ENCODE measurements at regions not wholly inside any gene's neighbourhood (a gene's known extent, or its start where the extent isn't known, plus 50 kb on each side); places are given as distances from the start of the nearest gene placed in this dataset.

DNA sequence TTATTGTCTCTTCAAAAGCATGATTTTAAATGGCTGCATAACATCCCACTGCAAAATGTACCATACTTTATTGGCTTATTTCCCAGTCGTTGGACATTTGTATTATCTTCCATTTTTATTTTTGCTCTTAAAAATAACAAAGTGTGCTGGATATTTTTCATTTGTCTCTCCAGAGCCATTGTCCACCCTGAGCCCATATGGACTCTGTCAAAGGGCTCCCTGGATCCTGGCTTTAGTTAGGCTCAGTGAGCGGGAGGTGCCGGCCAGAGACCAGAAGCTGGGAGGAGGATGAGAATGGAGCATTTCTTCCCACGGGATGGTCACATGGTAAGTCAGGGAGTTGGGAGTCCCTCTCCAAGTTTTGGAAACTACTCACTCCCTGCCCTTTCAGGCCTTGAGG lies 296.9 kb downstream of the NUAK1 start (continued):
- no peak for TF ChIP-seq ZNF562 (CRISPR knock-in tag; IDR thresholded peaks at IDR 0.05; ENCODE audit: borderline replicate concordance)
- no peak for TF ChIP-seq ZNF160 (CRISPR knock-in tag; IDR thresholded peaks at IDR 0.05)
- no peak for TF ChIP-seq CBX5 (CRISPR knock-in tag; IDR thresholded peaks at IDR 0.05; ENCODE audit: borderline replicate concordance)
- TF ChIP-seq ZNF274 (CRISPR knock-in tag; IDR thresholded peaks at IDR 0.05): no peak
- TF ChIP-seq, protein P1, sequence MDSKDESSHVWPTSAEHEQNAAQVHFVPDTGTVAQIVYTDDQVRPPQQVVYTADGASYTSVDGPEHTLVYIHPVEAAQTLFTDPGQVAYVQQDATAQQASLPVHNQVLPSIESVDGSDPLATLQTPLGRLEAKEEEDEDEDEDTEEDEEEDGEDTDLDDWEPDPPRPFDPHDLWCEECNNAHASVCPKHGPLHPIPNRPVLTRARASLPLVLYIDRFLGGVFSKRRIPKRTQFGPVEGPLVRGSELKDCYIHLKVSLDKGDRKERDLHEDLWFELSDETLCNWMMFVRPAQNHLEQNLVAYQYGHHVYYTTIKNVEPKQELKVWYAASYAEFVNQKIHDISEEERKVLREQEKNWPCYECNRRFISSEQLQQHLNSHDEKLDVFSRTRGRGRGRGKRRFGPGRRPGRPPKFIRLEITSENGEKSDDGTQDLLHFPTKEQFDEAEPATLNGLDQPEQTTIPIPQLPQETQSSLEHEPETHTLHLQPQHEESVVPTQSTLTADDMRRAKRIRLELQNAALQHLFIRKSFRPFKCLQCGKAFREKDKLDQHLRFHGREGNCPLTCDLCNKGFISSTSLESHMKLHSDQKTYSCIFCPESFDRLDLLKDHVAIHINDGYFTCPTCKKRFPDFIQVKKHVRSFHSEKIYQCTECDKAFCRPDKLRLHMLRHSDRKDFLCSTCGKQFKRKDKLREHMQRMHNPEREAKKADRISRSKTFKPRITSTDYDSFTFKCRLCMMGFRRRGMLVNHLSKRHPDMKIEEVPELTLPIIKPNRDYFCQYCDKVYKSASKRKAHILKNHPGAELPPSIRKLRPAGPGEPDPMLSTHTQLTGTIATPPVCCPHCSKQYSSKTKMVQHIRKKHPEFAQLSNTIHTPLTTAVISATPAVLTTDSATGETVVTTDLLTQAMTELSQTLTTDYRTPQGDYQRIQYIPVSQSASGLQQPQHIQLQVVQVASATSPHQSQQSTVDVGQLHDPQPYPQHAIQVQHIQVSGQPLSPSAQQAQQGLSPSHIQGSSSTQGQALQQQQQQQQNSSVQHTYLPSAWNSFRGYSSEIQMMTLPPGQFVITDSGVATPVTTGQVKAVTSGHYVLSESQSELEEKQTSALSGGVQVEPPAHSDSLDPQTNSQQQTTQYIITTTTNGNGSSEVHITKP (CRISPR knock-in tag; IDR thresholded peaks at IDR 0.05; ENCODE audit: low read depth): no peak
- TF ChIP-seq ZNF788 (CRISPR knock-in tag; IDR thresholded peaks at IDR 0.05; ENCODE audit: borderline replicate concordance): no peak
- no peak for TF ChIP-seq ZNF75D (CRISPR knock-in tag; IDR thresholded peaks at IDR 0.05; ENCODE audit: borderline replicate concordance)
- no peak for TF ChIP-seq HES4 (CRISPR knock-in tag; IDR thresholded peaks at IDR 0.05; ENCODE audit: borderline replicate concordance)
- TF ChIP-seq MBD4 (IDR thresholded peaks at IDR 0.05; ENCODE audit: borderline replicate concordance, low read length): no peak

DNA sequence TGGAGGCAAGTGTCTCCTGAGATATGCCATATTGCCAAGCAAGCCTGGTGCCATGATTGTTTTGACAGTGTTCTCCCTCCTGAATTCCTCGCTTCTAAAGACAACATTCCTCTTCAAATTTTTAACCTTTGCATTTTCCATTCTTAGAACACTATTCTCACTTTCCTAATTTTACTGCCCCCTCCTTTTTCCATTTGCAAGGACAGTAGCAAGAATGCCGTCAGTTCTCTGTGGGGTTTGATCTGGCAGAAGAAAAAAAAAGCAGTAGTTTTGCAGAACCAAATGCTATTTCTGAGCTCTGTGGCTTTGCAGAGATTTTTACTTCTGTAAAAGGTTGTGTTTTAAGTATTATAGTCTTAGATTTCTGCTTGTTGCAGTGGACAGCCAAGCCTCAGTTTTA lies 295.2 kb downstream of the NUAK1 start:
- H3K4me1 ChIP-seq (ENCODE audit: insufficient read depth, low read length): no peaks in the 10 kb centered on the region
- TF ChIP-seq ZNF510 (CRISPR knock-in tag; IDR thresholded peaks at IDR 0.05; ENCODE audit: low read depth) (no peak), FOXK1 (CRISPR knock-in tag; IDR thresholded peaks at IDR 0.05; ENCODE audit: borderline replicate concordance, low read depth) (no peak), ZFX (CRISPR knock-in tag; IDR thresholded peaks at IDR 0.05; ENCODE audit: low read depth) (no peak), BRD4 (CRISPR knock-in tag; IDR thresholded peaks at IDR 0.05) (no peak), NAIF1 (CRISPR knock-in tag; IDR thresholded peaks at IDR 0.05; ENCODE audit: borderline replicate concordance) (no peak), YEATS4 (CRISPR knock-in tag; IDR thresholded peaks at IDR 0.05; ENCODE audit: borderline replicate concordance) (no peak), ZNF451 (CRISPR knock-in tag; IDR thresholded peaks at IDR 0.05) (no peak), ZSCAN20 (CRISPR knock-in tag; IDR thresholded peaks at IDR 0.05; ENCODE audit: borderline replicate concordance) (no peak), PITX1 (CRISPR knock-in tag; IDR thresholded peaks at IDR 0.05) (no peak), SMAD3 (CRISPR knock-in tag; IDR thresholded peaks at IDR 0.05) (no peak), MIER2 (CRISPR knock-in tag; IDR thresholded peaks at IDR 0.05) (no peak), MIXL1 (CRISPR knock-in tag; IDR thresholded peaks at IDR 0.05) (no peak)
- TF ChIP-seq, protein P2, sequence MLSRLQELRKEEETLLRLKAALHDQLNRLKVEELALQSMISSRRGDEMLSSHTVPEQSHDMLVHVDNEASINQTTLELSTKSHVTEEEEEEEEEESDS (CRISPR knock-in tag; IDR thresholded peaks at IDR 0.05; ENCODE audit: borderline replicate concordance): no peak
- TF ChIP-seq, protein P3, sequence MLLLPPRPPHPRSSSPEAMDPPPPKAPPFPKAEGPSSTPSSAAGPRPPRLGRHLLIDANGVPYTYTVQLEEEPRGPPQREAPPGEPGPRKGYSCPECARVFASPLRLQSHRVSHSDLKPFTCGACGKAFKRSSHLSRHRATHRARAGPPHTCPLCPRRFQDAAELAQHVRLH (CRISPR knock-in tag; IDR thresholded peaks at IDR 0.05; ENCODE audit: borderline replicate concordance, low read depth): no peak
- H3K36me3 ChIP-seq (replicated peaks in 1 of 2; ENCODE audit: control insufficient read depth in 1 of 2, insufficient read depth in 2 of 2, low read length in 2 of 2): no peaks in the 10 kb centered on the region
- H3K9ac ChIP-seq (ENCODE audit: insufficient read depth, low read depth, low read length): no peak overlapping the region
- ATAC-seq: no peak
- no peak for FAIRE-seq
- no peaks in the 10 kb centered on the region for H3K9me3 ChIP-seq (ENCODE audit: low read length)
- no peak overlapping the region for H3K4me3 ChIP-seq (replicated peaks in 1 of 3; ENCODE audit: insufficient read depth in 1 of 3, low read depth in 2 of 3, low read length in 3 of 3)
- DNase-seq (ENCODE audit: low spot score): no peak
- ChIA-PET POLR2A (no interaction called here), CTCF (ENCODE audit: low intra/inter-chr PET ratio, low total read pairs) (no interaction called here)
- H3K27ac ChIP-seq (ENCODE audit: extremely low read length, insufficient read depth, low read length): no peak overlapping the region
- no peaks in the 10 kb centered on the region; a peak in 1 of 5 replicates for H3K27me3 ChIP-seq (ENCODE audit: control insufficient read depth in 1 of 2, insufficient read depth in 2 of 2, low read length in 2 of 2)
- H2AFZ ChIP-seq (ENCODE audit: low read length): no peak overlapping the region
- no peak overlapping the region for H3K4me2 ChIP-seq (ENCODE audit: low read depth, low read length)
- no peaks in the 10 kb centered on the region for H3K79me2 ChIP-seq (ENCODE audit: insufficient read depth, low read length)
- 30% methylated on average over 2 of the region's 2 CpGs for whole genome bisulfite sequencing (ENCODE audit: low lambda C conversion rate)
- H4K20me1 ChIP-seq (ENCODE audit: insufficient read depth, low read length): no peaks in the 10 kb centered on the region
- BruUV-seq (replicated peaks): no TSS peak
- intact Hi-C loops (cut with micrococcal nuclease; ENCODE audit: unreplicated experiment) (no loop called here), in situ Hi-C loops (cut with HindIII; ENCODE audit: extremely low pct_ligation_motif_present, low pct_unique_long_range_greater_than_20kb) (no loop called here)
